ENCODE measurements at regions not wholly inside any gene's neighbourhood (a gene's known extent, or its start where the extent isn't known, plus 50 kb on each side); places are given as distances from the start of the nearest gene placed in this dataset.

- ATAC-seq (no peak), DNase-seq (ENCODE audit: missing footprints) (no peak)
- intact Hi-C loops (cut with DNase I): loop anchor here (2.0 to 5.0 kb wide), 3 partner anchors 37 to 103 kb away; partner anchors contain the start of gene EFNB1
Observed at GRCh38 chrX:68895778-68896177, 67.0 kb downstream of the EFNB1 start.

- intact Hi-C loops (cut with DNase I): loop anchor here (2.0 to 5.0 kb wide), 3 partner anchors 37 to 103 kb away; partner anchors contain the start of gene EFNB1
- ATAC-seq: peak; percentile 42
- DNase-seq (ENCODE audit: missing footprints): no peak
Observed at GRCh38 chrX:68895341-68895755, 66.5 kb downstream of the EFNB1 start.

GRCh38 chrX:68894513-68895340 is 65.9 kb downstream of the EFNB1 start:
- intact Hi-C loops (cut with DNase I): loop anchor here (2.0 to 5.0 kb wide), 3 partner anchors 38 to 104 kb away; partner anchors contain the start of gene EFNB1

GRCh38 chrX:68894142-68894512 is 65.3 kb downstream of the EFNB1 start:
- intact Hi-C loops (cut with DNase I): loop anchor here (2.0 kb wide), 2 partner anchors 65 to 105 kb away; partner anchors contain the start of gene EFNB1
- DNase-seq (ENCODE audit: missing footprints) (no peak), ATAC-seq (peak; percentile 47)

More at GRCh38 chrX:68894513-68895340, 65.9 kb downstream of the EFNB1 start:
- DNase-seq (ENCODE audit: missing footprints) (peak; percentile 80), ATAC-seq (peak; percentile 89)

- intact Hi-C loops (cut with DNase I): no loop called here
- DNase-seq (ENCODE audit: missing footprints) (no peak), ATAC-seq (no peak)
Observed at GRCh38 chrX:68892651-68893050, 63.8 kb downstream of the EFNB1 start.

GRCh38 chrX:68892134-68892533 is 63.3 kb downstream of the EFNB1 start:
- no peak for ATAC-seq
- intact Hi-C loops (cut with DNase I): no loop called here
- DNase-seq (ENCODE audit: missing footprints): no peak
